ENCODE measurements at regions not wholly inside any gene's neighbourhood (a gene's known extent, or its start where the extent isn't known, plus 50 kb on each side); places are given as distances from the start of the nearest gene placed in this dataset.

- TF ChIP-seq POLR2A (IDR thresholded peaks at IDR 0.05), result no peak
- TF ChIP-seq CTCF (IDR thresholded peaks at IDR 0.05), result no peak
- TF ChIP-seq EP300 (IDR thresholded peaks at IDR 0.05; ENCODE audit: low read depth), result no peak
- no peak for TF ChIP-seq POLR2AphosphoS5 (IDR thresholded peaks at IDR 0.05)
Measured at GRCh38 chr19:31666126-31666525, 316.9 kb upstream of the TSHZ3 start.

Data from transverse colon (tissue), 4 donors.